WERI-Rb-1 (cell line): ENCODE measurements at regions not wholly inside any gene's neighbourhood (a gene's known extent, or its start where the extent isn't known, plus 50 kb on each side); places are given as distances from the start of the nearest gene placed in this dataset.

ENCODE experiments used
- DNase-seq: peaks from one replicate; pipeline ENCODE4 v3.0.0-alpha.2; 2020
- H3K27ac ChIP-seq: fragments of 250-450 bp; sonication (Bioruptor Pico); 2 replicates; pipeline ENCODE4 v1.5.1; 2020; ENCODE audit warnings: mild to moderate bottlenecking, moderate library complexity
- H3K27me3 ChIP-seq: fragments of 250-450 bp; sonication (Bioruptor Pico); 2 replicates; pipeline ENCODE4 v1.5.1; 2021; ENCODE audit warnings: mild to moderate bottlenecking, low read depth, moderate library complexity; ENCODE audit not compliant: insufficient read depth, severe bottlenecking
- H3K36me3 ChIP-seq: fragments of 250-450 bp; sonication (Bioruptor Pico); 2 replicates; pipeline ENCODE4 v1.5.1; 2020; ENCODE audit warnings: mild to moderate bottlenecking, moderate library complexity
- H3K4me3 ChIP-seq: 2 replicates; pipeline ENCODE4 v1.5.1; 2011; ENCODE audit warnings: low read depth, mild to moderate bottlenecking, control low read depth, low read length
- H3K9me3 ChIP-seq: fragments of 250-450 bp; sonication (Bioruptor Pico); 2 replicates; pipeline ENCODE4 v1.5.1; 2021; ENCODE audit warnings: mild to moderate bottlenecking, moderate library complexity; ENCODE audit not compliant: severe bottlenecking
- TF ChIP-seq, protein P1 (sequence below): IDR thresholded peaks from 2 replicates; pipeline ENCODE4 v1.5.1; 2011; ENCODE audit warnings: low read depth, mild to moderate bottlenecking, control low read depth, inconsistent platforms, low read length

DNA sequence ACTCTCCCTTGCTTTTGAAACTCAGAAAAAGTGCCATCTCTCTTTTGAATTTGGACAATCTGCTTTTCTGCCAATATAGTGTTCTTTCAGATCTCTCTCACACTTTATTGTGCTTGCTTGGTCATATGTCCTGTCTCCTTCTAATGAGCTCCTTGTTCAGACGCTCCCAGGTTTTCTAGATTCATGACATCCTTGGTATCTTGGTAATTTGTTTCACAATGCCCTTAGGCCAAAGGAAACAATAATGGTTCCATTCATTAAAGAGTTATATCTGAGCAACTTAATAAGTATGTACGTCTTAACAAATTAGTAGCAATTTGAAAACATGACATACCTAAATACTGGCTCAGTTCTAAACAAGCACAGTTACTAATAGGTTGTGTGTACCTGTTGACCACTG lies 293.4 kb upstream of the SPTLC3 start:
- TF ChIP-seq, protein P1, sequence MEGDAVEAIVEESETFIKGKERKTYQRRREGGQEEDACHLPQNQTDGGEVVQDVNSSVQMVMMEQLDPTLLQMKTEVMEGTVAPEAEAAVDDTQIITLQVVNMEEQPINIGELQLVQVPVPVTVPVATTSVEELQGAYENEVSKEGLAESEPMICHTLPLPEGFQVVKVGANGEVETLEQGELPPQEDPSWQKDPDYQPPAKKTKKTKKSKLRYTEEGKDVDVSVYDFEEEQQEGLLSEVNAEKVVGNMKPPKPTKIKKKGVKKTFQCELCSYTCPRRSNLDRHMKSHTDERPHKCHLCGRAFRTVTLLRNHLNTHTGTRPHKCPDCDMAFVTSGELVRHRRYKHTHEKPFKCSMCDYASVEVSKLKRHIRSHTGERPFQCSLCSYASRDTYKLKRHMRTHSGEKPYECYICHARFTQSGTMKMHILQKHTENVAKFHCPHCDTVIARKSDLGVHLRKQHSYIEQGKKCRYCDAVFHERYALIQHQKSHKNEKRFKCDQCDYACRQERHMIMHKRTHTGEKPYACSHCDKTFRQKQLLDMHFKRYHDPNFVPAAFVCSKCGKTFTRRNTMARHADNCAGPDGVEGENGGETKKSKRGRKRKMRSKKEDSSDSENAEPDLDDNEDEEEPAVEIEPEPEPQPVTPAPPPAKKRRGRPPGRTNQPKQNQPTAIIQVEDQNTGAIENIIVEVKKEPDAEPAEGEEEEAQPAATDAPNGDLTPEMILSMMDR = no peak
- Histone ChIP-seq H3K27ac (no peak overlapping the region), H3K9me3 (no peaks in the 10 kb centered on the region), H3K36me3 (no peaks in the 10 kb centered on the region), H3K4me3 (no peak overlapping the region), H3K27me3 (no peaks in the 10 kb centered on the region)
- DNase-seq = no peak

DNA sequence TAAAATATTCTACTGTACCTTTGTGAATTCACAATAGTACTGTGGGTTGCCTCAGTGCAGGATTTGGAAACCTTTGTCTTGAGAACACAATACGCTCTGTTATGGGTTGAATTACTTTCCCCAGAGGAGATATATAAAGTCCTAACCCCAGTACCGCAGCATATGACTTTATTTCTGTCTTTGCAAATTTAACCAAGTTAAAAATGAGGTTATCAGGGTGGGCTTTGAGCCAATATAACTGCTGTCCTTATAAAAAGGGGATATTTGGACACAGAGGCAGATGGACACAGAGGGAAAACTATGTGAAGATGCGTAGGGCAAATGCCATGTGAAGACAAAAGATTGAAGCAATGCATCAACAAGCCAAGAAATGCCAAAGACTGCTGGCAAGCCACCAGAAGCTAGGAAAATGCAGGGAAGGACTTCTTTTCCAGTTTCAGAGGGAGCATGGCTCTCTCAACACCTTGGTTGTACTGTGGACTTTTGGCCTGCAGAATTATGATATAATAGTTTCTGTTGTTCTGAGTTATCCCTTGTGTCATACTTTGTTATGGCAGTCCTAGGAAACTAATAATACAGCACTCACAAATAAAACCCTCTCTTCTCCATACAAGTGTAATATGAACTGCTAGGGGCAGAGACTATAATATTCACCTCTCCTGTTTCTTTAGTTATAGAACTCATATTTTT lies 292.6 kb upstream of the SPTLC3 start:
- TF ChIP-seq, protein P1 = no peak
- H3K27ac ChIP-seq = no peak overlapping the region
- H3K4me3 ChIP-seq = no peak overlapping the region
- H3K9me3 ChIP-seq = no peaks in the 10 kb centered on the region
- DNase-seq = no peak
- no peaks in the 10 kb centered on the region for H3K27me3 ChIP-seq
- H3K36me3 ChIP-seq = no peaks in the 10 kb centered on the region

DNA sequence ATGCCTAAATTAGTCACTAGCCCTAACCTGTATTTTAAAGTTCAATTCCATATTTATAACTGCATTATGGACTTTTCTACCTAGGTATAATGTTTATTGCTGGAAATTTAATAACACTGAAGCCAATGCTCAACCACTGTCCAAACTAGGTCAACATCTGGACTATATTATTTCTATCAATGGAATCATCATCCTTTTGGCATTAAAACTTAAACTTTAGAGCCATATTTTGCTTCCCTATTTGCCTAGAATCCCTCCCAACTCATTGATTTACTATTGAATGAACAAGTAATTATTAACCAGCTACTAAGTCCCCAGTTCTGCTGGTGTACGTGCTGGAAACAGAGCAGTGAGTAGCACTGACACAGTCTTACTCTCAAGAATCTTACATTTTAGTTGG lies 291.7 kb upstream of the SPTLC3 start:
- Histone ChIP-seq H3K36me3 (no peaks in the 10 kb centered on the region), H3K9me3 (no peaks in the 10 kb centered on the region), H3K4me3 (no peak overlapping the region), H3K27me3 (no peaks in the 10 kb centered on the region), H3K27ac (no peak overlapping the region)
- no peak for DNase-seq
- TF ChIP-seq, protein P1 = no peak

DNA sequence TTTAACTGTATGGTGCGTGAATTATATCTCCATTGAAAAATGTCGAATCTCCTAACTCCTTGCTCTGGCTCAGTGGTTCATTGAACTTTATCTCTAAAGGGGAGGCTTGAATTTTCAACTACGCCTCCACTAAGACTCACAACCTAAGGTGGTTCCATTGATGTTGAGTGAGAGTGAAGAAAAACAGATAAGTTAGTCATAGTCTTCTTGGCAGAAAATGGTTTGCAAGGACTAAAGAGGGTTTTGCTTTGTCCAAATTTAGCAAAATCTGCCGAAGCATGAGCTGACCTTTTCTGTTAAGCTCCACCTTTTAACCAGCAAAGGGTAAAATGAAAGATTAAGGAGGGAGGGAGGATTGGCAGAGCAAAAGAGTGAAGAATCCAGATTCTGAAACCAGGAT lies 290.2 kb upstream of the SPTLC3 start:
- H3K4me3 ChIP-seq = no peak overlapping the region
- H3K27ac ChIP-seq = no peak overlapping the region
- no peaks in the 10 kb centered on the region for H3K27me3 ChIP-seq
- no peak for DNase-seq
- TF ChIP-seq, protein P1 = no peak
- H3K36me3 ChIP-seq = no peaks in the 10 kb centered on the region
- no peaks in the 10 kb centered on the region for H3K9me3 ChIP-seq

DNA sequence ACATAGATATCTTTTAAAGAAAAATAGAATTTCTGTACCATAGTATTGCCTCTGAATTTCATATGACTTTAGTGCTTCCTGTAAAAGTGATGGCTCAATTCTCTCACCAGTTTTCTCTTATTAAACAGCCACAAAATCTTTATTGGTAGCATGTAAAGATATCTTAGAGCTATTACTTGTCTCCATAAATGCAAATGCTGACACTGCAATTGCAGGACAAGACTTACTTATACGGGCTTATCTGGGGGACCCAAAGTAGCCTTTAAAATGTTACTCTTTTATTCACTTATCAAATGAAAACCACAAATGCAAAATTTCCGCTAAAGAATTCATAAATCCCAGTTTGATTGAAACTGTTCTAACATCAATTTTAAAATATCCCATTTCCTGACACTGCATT lies 287.1 kb upstream of the SPTLC3 start:
- TF ChIP-seq, protein P1 = no peak
- no peaks in the 10 kb centered on the region for H3K9me3 ChIP-seq
- DNase-seq = no peak
- H3K27ac ChIP-seq = no peak overlapping the region
- no peak overlapping the region for H3K4me3 ChIP-seq
- no peaks in the 10 kb centered on the region for H3K27me3 ChIP-seq
- H3K36me3 ChIP-seq = no peaks in the 10 kb centered on the region

DNA sequence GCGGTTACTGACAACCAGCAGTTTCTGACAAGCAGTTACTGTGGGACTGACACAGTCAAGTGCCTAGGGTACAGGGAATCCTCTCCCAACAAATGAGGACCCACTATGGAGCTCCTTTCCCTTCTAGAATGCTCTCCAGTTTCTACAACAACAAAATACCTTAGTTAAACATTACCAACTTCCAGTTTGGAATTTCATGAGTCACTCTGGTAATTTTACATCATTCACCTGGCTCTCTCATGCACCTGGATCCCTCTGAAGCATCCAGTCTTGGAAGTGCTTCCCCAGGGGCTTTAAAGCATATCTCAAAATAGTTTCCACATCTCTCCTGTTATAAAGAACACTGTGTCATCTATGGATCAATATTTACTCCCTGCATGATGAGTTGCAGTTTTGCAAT lies 286.7 kb upstream of the SPTLC3 start:
- DNase-seq = no peak
- Histone ChIP-seq H3K9me3 (no peaks in the 10 kb centered on the region), H3K27me3 (no peaks in the 10 kb centered on the region), H3K27ac (no peak overlapping the region), H3K4me3 (no peak overlapping the region), H3K36me3 (no peaks in the 10 kb centered on the region)
- TF ChIP-seq, protein P1 = no peak
